GM20431 (cell line): ENCODE measurements at regions not wholly inside any gene's neighbourhood (a gene's known extent, or its start where the extent isn't known, plus 50 kb on each side); places are given as distances from the start of the nearest gene placed in this dataset.

Source experiments
- in situ Hi-C: fragments of 300-500 bp; cut with MseI, MboI; formaldehyde crosslinking; loops from one replicate; pipeline ENCODE4 v1.15.0; 2020; ENCODE audit warnings: low sequenced_read_pairs; ENCODE audit not compliant: unreplicated experiment

DNA sequence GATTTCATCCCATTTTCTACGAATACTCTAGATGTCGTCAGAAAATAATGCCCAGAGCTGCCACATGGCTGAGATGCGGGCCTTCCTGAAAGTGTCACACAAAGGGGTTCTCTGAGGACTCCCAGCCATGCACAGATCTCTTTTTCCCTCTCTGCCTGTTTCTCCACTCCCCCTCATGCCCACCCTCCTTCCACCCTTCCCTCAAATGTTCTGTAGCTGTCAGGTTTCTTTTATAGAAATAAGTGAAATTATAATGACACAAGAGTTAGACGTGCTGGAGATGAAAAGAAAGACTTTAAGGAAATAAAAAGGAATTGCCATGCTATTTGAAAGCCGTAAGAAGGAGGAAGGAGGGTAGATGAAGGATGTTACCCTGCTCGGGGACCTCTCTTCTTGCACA is 819.3 kb upstream of the CELF2 start:
- in situ Hi-C loops: no loop called here

DNA sequence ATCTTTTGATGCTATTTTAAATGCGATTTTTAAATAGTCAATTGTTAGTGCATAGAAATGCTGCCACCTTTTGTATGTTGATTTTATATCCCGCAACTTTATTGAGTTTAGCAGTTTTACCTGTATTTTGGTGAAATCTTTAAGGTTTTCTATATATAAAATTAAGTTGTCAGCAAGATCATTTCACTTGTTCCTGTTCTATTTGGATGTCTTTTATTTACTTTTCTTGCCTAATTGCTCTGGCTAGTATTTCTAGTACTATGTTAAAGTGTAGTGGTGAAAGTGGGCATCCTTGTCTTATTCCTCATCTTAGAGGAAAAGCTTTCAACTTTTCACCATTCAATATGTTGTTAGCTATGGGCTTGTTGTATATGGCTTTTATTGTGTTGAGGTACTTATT is 813.3 kb upstream of the CELF2 start:
- in situ Hi-C loops: no loop called here

DNA sequence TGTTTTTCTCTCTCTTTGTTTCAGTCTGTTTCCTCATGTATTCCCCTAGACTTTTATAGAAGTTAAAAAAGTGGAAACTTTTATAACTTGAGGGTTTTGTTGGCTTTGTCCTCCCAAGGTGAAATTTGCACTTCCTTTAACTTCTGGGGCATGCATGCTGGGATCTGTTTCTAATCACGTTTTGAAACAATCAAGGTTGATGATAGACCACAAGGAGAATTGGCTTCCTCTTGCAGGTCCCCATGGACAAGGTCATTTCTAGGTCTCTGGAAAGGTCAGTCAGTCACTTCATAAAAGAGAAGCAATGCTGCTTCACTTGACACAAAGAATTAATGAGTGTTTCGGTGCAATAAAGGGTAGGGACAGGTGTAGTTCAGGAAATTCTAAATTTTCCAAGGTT is 811.8 kb upstream of the CELF2 start:
- in situ Hi-C loops: no loop called here

DNA sequence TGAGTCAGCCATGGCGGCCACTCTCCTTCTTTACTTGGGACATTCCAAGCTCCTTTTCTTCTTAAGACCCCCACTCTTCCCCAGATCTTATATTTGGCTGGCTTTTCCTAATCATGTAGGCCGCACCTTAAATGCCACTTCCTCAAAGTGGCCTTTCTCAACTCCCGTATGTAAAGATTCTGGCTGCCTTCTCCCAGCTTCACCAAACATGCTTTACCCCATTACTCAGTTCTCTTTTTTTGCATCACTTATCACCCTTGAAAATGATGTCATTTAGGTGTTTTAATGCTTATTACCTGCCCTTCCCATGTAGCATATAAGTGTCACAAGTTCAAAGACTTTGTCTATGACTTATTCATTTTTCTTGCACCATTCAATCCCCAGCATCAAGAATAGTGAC is 810.1 kb upstream of the CELF2 start:
- in situ Hi-C loops: no loop called here

DNA sequence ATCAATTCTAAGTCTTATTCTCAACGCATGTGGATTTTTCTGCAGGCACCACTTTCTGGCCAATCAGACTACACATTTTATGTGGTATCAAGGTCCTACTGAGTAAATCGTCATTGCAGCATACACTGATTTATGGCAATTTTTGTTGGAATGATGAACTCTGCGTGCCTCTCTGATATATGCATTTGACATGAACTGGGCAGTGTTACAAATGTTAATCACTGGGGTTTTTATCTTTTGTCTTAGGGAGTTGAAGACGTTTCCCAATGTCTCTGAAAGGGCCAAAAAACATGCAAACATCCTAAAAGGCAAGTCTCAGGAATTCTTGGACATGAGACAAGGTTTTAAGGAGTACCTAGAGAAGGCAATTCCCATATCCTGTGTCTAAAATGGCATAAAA is 809.5 kb upstream of the CELF2 start:
- in situ Hi-C loops: no loop called here

DNA sequence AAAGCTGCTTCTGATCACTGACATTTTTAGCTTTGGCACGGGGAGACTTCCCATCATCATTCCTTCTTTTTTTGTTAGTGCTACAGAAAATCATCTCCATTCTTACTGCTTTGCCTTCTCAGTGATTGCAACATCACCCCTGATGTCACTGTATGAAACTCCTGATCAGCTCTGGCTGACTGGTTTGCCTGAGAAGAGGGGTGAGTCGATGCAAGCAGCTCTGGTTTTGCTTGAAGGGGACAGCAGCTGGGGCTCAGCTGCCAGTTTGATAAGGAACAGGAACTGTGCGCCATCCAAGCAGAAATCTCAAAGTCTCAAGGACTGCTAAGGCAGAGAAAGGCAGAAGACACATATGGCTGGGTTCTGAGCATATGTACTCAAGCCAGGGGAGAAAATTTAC is 808.5 kb upstream of the CELF2 start:
- in situ Hi-C loops: no loop called here

DNA sequence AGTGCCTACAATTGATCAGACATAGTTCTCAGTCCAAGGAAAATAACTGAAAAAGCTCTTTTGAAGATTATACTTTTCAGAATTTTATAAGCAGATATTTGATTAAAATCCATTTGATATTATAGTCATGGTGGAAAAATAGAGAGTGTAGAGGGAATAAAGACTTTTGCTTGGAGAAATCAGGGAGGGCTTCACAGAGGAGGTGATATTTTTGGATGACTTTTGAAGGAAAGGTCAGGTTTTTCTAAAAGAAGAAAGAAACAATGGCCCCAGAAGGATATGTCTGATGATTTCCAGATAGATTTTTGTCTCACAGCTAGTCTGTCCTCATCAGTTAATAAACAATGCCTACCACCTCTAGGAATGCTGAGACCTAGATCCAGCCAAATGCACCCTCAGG is 806.3 kb upstream of the CELF2 start:
- in situ Hi-C loops: no loop called here

DNA sequence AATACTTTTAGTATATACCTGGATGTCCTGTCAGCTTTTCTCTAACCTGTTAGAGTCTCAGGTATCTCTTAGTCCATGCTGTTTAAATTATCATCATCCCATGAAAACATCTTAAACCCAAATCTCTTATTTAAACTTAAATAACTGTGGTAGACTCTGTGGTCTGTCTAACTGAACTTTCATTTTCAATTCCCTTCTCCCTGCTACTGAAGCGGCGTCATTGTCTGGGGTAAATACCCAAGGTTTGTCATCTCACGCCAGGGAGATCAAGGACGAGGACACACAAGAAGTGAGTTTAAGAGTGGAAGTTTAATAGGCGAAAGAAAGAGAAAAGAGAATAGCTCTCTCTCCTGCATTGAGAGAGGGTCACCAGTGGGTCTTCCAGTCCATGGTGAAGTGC is 804.4 kb upstream of the CELF2 start:
- in situ Hi-C loops: no loop called here

DNA sequence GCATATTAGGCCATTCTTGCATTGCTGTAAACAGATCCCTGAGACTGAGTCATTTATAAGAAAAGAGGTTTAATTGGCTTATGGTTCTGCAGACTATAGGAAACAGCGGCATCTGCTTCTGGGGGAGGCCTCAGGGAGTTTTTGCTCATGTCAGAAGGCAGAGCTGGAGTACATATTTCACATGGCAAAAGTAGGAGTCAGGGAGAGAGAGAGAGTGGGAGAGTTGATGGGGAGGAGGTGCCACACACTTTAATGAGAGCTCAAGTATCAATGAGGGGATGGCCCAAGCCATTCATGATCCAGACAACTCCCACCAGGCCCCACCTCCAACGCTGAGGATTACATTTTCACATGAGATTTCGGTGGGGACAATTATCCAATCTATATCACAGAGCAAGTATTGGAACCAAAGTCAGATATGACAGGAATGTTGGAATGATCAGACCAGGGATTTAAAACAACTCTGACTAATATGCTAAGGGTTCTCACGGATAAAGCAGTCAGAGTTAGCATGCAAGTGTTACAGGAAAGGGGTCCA is 795.3 kb upstream of the CELF2 start:
- in situ Hi-C loops: no loop called here

DNA sequence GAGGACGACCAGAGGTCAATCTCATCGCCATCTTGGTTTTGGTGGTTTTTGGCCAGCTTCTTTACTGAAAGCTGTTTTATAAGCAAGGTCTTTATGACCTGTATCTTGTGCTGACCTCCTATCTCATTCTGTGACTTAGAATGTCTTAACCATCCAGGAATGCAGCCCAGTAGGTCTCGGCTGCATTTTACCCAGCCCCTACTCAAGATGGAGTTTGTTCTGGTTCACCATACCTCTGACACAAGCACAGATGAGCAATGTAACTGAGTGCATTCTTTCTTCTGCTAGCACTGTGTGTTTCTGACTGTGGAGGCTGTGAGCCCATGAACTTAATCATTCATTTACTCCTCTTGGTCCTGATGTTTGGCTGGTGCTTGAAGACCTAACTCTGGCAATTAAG is 794.5 kb upstream of the CELF2 start:
- in situ Hi-C loops: no loop called here

DNA sequence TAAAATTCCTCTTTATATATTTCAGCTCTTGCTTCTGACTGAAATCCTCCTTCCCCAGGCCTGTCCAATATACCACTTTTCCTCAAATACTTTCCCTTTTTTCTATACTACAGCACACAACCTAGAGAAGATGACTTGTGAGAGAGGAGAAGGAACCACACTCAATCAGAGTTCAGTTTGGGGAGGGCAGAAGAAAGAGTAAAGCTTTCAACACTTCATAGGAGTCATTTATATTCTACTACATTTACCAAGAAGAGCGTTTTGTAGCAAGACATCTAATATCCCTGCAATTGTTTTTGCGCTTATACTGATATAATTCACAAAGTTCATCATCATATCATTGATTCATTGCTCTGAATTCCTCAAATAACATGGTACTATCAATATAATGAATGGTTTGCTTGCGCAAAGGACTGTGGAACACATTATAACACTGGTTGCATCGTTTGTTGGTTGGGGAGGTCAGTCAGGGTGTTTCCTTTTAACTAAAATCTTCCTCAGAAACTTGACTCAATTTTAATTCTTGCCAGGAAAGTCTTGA is 792.5 kb upstream of the CELF2 start:
- in situ Hi-C loops: no loop called here

DNA sequence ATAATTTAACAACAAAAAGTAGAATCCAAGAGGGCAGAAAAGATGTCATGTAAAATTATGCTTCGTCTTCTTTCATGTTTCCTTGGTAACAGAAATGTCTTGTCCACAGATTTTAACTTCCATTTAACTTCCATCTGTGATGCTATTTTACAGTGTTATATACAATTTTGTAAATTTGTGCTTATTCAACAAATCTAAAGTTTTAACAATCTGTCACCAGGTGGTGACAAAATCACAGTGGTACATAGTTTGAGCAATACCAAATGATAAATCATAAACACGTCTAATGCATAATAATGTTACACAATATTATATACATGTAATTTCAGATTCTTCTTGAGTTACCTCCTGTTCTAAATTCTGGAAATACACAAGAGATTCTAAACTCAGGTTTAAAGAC is 784.4 kb upstream of the CELF2 start:
- in situ Hi-C loops: no loop called here

DNA sequence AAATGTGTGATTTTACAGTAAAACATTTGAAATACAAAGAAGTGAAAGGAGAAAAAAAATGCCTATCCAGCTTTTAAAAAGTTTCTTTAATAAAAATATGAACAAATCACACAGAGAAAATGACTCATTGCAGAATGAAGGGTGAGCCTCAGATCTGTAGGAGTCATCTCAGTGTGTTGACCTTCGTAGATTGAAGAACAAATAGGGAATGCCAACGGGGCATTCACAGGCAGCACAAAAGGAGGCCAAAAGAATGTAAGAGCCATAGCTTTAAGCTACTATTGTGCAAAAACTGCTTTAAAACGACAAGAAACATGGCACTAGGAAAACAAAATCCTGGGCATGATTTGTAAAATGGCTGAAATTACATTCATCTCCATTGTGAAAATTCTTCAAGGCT is 782.7 kb upstream of the CELF2 start:
- in situ Hi-C loops: no loop called here

DNA sequence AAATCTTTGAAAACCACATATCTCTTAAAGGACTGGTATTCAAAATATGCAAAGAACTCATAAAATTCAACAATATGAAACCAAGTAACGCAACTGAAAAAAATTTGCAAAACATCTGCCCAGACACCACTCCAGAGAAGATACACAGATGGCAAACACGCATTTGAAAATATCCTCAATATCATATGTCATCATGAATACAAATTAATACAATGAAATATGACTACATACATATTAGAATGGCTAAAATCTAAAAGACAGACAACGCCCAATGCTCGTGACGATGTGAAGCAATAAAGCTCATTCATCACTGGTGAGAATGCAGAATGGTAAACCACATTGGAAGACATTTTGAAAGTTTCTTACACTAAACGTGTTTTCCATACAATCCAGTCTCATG is 770.1 kb upstream of the CELF2 start:
- in situ Hi-C loops: no loop called here

DNA sequence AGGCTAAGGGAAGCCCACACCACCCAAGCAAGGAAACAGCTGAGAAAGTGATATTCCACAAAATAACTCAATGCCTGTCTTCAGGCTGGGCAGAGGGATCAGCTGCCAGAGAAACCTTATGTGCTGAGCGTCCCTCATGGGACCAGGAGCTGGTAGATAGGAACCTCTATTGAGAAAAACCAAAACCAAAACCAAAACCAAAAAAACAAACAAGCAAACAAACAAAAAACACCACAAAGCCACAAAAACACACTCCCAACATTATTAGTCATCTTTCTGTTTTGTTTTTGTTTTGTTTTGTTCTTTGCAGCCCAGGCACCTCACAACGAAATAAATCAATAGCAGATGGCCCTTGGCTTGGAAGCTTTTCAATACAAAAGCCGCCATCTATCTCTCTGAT is 760.8 kb upstream of the CELF2 start:
- in situ Hi-C loops: no loop called here

DNA sequence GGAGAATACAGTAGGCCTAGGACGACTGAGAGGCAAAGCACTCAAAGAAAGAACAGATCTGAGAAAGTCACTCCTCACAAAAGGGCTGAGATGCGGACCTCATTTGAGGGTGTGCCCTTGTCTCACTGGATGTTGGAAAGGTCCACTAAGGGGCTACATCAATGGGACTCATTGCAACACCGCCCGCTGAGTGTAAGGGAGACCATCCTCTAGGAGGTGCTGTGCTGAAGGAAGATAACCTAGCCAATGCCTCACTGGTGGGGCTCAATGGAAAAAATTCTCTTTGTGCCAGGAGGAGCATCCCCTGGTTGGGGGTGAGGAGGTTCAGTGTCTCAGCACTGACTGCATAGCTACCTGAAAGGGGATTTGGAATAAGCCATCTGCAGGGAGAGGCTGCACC is 758.7 kb upstream of the CELF2 start:
- in situ Hi-C loops: no loop called here

DNA sequence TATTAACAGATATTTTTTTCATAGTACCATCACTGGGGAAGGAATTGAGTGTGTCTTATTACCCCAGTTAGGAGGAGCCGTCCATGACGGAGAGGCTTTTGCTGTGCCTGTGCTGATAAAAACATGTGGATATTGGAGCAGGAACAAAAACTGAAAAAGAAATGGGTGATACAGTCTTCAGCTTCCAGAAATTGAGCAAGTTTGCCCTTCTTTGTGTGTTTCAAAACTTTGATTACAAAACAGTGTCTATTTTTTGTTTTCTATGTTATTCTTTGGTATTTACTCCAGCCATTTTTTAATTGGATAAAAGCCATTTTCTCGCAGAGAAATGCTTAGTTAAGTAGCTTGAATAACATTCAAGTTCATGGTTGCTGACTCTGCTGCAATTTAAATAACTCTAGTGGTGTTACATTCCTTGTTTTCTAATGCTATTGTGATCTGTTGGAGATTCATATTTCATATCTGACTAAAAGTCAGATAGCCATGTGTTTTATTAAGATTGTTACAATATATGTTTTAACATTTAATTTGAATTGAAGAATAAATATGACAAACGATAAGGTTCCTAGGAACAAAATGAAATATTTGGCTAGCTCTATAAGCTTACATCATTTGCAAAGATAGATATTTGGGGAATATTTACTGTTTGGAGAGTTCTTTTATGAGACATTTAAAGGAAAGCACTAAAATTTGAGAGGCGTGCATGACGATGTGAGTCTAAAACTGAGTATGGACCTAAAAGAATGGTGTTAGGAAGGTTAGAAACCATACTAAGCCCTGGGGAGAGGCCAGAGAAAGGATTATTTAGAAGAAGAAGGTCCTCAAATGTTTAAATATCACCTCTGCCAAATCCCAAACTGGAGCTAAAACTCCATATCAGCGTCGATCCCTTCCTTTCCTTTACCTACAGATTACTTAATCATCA is 747.3 kb upstream of the CELF2 start:
- in situ Hi-C loops: no loop called here

DNA sequence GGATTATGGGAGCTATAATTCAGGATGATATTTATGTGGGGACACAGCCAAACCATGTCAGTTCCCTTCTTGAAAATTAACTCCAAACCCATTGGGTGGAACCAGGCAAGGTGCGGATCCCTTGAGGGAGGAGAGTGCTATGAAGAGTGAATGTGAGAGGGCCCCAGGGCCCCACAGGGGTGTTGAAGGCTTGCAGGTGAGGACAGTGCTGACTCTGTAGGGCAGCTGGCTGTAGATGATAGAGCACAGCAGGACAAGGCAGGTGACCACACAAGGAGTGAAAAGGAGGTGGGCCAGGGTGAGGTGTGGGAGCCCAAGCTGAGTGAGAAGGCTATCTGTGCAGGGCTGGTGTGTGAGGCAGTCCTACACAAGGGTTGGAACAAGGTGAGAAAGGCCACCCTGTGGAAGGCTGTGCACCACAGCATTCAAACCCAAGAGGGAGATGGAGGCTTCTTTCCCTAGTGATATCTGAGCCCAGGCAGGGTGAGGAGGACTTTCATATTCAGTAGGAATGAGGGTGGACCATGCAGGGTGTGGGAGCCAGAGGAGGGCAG is 746.0 kb upstream of the CELF2 start:
- in situ Hi-C loops: no loop called here

DNA sequence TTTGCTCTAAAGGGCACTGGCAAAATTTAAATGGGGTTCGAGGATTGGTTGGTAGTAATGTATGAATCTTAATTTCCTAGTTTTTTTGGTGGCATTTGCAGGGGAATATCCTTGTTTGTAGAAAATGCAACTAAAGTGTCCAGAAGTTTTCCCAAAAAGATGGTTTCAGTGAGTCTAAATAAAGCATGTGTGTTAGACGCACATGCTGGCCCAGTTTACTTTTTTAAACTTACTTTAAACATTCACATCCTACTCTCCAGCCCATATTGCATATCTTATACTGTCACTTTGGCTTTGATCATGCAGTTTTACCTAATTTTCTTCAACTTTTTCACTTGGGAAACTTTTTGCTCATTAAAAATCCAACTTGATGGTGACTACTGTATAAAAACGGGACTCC is 744.0 kb upstream of the CELF2 start:
- in situ Hi-C loops: no loop called here

DNA sequence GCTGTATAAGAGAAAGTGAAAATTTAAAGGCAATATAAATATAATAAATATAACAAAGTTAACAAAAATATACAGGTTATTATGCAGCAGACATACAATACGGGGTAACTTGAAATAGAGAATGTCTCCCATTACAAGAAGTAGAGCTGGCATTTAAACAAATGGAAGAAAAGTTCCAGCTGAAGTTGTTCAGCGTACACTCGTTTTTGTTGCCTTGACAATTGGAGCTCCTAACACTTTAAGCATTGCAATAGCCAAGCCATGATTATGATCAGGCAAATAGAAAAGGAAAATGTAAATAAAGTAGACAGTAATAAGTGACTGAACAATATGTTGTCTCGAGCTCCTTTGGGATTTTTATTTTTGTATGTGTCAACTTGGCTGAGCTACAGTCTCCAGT is 737.8 kb upstream of the CELF2 start:
- in situ Hi-C loops: no loop called here

DNA sequence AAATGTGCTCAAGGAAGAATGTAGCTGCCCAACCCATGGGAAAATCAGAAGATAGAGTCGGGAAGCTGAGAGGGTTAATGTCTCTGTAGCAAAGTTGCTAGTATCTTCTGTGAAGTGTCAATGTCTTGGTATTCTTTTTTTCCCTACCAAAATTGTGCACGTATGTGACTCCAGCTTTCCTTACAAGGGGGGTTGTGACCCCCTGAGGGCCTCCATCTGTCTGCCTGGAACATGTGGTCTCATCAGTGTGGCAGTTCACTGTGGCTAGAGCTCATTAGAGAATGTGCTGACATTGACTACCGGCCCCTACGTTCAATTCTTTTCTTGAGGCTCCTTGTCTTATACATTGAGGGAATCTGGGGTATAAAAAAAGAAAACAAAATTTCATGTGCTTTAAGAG is 725.2 kb upstream of the CELF2 start:
- in situ Hi-C loops: no loop called here
